K562 (cell line): ENCODE measurements at regions not wholly inside any gene's neighbourhood (a gene's known extent, or its start where the extent isn't known, plus 50 kb on each side); places are given as distances from the start of the nearest gene placed in this dataset.

Experiments
- ATF1 ChIP-seq, 2 experiments: fragments of 450-650 bp in 1 of 2; IDR thresholded peaks; 2 replicates each; pipeline ENCODE4 v1.6.1; 2016; ENCODE audit warnings: missing compliant biosample characterization in 1 of 2, missing genetic modification characterization in 1 of 2
- RBM22 ChIP-seq: fragments of 200-400 bp; formaldehyde crosslinking; IDR thresholded peaks from 2 replicates; pipeline ENCODE4 v1.6.1; 2018; ENCODE audit warnings: low read length, low read depth; ENCODE audit not compliant: poor library complexity, severe bottlenecking
- SIX5 ChIP-seq, 2 experiments: IDR thresholded peaks; 2 replicates each; pipeline ENCODE4 v1.6.1; 2011; ENCODE audit warnings: low read length in 2 of 2, borderline replicate concordance in 1 of 2, low read depth in 1 of 2, mild to moderate bottlenecking in 1 of 2, moderate library complexity in 1 of 2; ENCODE audit not compliant: insufficient read depth in 1 of 2
- ZNF57 ChIP-seq: fragments of 450-650 bp; formaldehyde crosslinking; IDR thresholded peaks from 2 replicates; pipeline ENCODE4 v1.4.0; 2020; ENCODE audit warnings: mild to moderate bottlenecking, moderate library complexity
- TF ChIP-seq, protein P1 (sequence below), 3 experiments: IDR thresholded peaks in 2 of 3; conservative IDR thresholded peaks in 1 of 3; 2 replicates each; pipeline ENCODE4 v1.5.1; 2011 to 2012; ENCODE audit warnings: low read length in 3 of 3, mild to moderate bottlenecking in 3 of 3, control low read depth in 2 of 3, improper control_type of control experiment in 1 of 3, inconsistent platforms in 1 of 3, low read depth in 1 of 3, mixed read lengths in 1 of 3, moderate library complexity in 1 of 3; ENCODE audit not compliant: insufficient read depth in 2 of 3

- TF ChIP-seq SIX5 (IDR thresholded peaks at IDR 0.05; ENCODE audit: borderline replicate concordance in 1 of 2, insufficient read depth in 1 of 2, low read depth in 1 of 2, low read length in 2 of 2) (no peak), ZNF57 (no peak), RBM22 (no peak), ATF1 (CRISPR knock-in tag; IDR thresholded peaks at IDR 0.05) (no peak), ATF1 (tag; IDR thresholded peaks at IDR 0.05) (no peak)
- TF ChIP-seq, protein P1, sequence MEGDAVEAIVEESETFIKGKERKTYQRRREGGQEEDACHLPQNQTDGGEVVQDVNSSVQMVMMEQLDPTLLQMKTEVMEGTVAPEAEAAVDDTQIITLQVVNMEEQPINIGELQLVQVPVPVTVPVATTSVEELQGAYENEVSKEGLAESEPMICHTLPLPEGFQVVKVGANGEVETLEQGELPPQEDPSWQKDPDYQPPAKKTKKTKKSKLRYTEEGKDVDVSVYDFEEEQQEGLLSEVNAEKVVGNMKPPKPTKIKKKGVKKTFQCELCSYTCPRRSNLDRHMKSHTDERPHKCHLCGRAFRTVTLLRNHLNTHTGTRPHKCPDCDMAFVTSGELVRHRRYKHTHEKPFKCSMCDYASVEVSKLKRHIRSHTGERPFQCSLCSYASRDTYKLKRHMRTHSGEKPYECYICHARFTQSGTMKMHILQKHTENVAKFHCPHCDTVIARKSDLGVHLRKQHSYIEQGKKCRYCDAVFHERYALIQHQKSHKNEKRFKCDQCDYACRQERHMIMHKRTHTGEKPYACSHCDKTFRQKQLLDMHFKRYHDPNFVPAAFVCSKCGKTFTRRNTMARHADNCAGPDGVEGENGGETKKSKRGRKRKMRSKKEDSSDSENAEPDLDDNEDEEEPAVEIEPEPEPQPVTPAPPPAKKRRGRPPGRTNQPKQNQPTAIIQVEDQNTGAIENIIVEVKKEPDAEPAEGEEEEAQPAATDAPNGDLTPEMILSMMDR (IDR thresholded peaks at IDR 0.05 in 2 of 3, conservative IDR thresholded peaks at IDR 0.05 in 1 of 3; ENCODE audit: insufficient read depth in 2 of 3, low read depth in 1 of 3, low read length in 3 of 3) = no peak
These were observed 90.2 kb upstream of the GRIK3 start for GRCh38 chr1:37124501-37124900.
